GM21528 (cell line): ENCODE measurements at regions not wholly inside any gene's neighbourhood (a gene's known extent, or its start where the extent isn't known, plus 50 kb on each side); places are given as distances from the start of the nearest gene placed in this dataset.
"Not testable (repeated sequence)": the region's sequence is repeated elsewhere in the genome, so short reads cannot be mapped to it uniquely, and the experiment has no call there.

Experiments used
- ATAC-seq: cut with Tn5 transposase; IDR thresholded peaks from one replicate; pipeline ENCODE4 v1.9.1; 2021; ENCODE audit warnings: mild to moderate bottlenecking, moderate library complexity; ENCODE audit not compliant: unreplicated experiment, low FRiP score

GRCh38 chr3:18572809-18573208, 147.7 kb upstream of the SATB1 start:
- no peak for ATAC-seq

GRCh38 chr3:18567293-18567692, 142.2 kb upstream of the SATB1 start:
- ATAC-seq = no peak

- ATAC-seq = no peak
Measured at GRCh38 chr3:18562364-18563154, 137.4 kb upstream of the SATB1 start.

- ATAC-seq = no peak
Measured at GRCh38 chr3:18559331-18559842, 134.2 kb upstream of the SATB1 start.

- no peak for ATAC-seq
Measured at GRCh38 chr3:18558507-18558906, 133.4 kb upstream of the SATB1 start.

- no peak for ATAC-seq
Measured at GRCh38 chr3:18557216-18557615, 132.1 kb upstream of the SATB1 start.

- peak; percentile 79 for ATAC-seq
Measured at GRCh38 chr3:18556503-18557135, 131.5 kb upstream of the SATB1 start.

GRCh38 chr3:18556001-18556408, 130.9 kb upstream of the SATB1 start:
- ATAC-seq = peak; percentile 13

- not testable (repeated sequence) for ATAC-seq
Measured at GRCh38 chr3:18552579-18553105, 127.5 kb upstream of the SATB1 start.

- no peak for ATAC-seq
Measured at GRCh38 chr3:18546632-18547031, 121.5 kb upstream of the SATB1 start.

- ATAC-seq = no peak
Measured at GRCh38 chr3:18544146-18544545, 119.0 kb upstream of the SATB1 start.

GRCh38 chr3:18538463-18539230, 113.5 kb upstream of the SATB1 start:
- ATAC-seq = no peak

GRCh38 chr3:18533039-18533438, 107.9 kb upstream of the SATB1 start:
- no peak for ATAC-seq

- ATAC-seq = no peak
Measured at GRCh38 chr3:18531662-18532061, 106.5 kb upstream of the SATB1 start.

GRCh38 chr3:18529631-18530030, 104.5 kb upstream of the SATB1 start:
- ATAC-seq = no peak

GRCh38 chr3:18527691-18528090, 102.6 kb upstream of the SATB1 start:
- ATAC-seq = no peak

- ATAC-seq = no peak
Measured at GRCh38 chr3:18526667-18527066, 101.5 kb upstream of the SATB1 start.

- ATAC-seq = not testable (repeated sequence)
Measured at GRCh38 chr3:18516170-18516569, 91.0 kb upstream of the SATB1 start.

- ATAC-seq = no peak
Measured at GRCh38 chr3:18513091-18513490, 88.0 kb upstream of the SATB1 start.

- ATAC-seq = no peak
Measured at GRCh38 chr3:18512007-18512406, 86.9 kb upstream of the SATB1 start.

GRCh38 chr3:18510947-18511346, 85.8 kb upstream of the SATB1 start:
- ATAC-seq = no peak
